K562 (cell line): ENCODE measurements at regions not wholly inside any gene's neighbourhood (a gene's known extent, or its start where the extent isn't known, plus 50 kb on each side); places are given as distances from the start of the nearest gene placed in this dataset.

ENCODE experiments used
- ATAC-seq: fragments of 200-7000 bp; cut with Tn5 transposase; 3 replicates; pipeline ENCODE4 v1.9.1; 2020; ENCODE audit warnings: moderate library complexity
- BruUV-seq: library from RNA; stranded (reverse); fragments of 400-500 nt; replicated peaks from 2 replicates; lab custom pipeline; 2021; lab: Mats Ljungman, UMichigan
- CTCF ChIA-PET: fragments of 300-600 bp; formaldehyde crosslinking; extraction: SDS; loops from one replicate; lab custom pipeline; 2021; ENCODE audit warnings: low intra/inter-chr PET ratio; lab: Yijun Ruan, JAX
- POLR2A ChIA-PET: fragments of 300-600, 350-650 bp; sonication (Branson Sonifier 250); formaldehyde crosslinking; extraction: SDS; loops from one replicate; lab custom pipeline; 2021; ENCODE audit warnings: antibody characterized with exemption, inconsistent platforms; lab: Yijun Ruan, JAX
- DNase-seq, 4 experiments: peaks; one replicate each; pipeline versions ENCODE4 v3.0.0 to v3.0.0-alpha.2; 2011 to 2018; ENCODE audit warnings: low spot score in 3 of 4, mixed read lengths in 3 of 4; ENCODE audit errors: extremely low read depth in 1 of 4
- FAIRE-seq: peaks from 2 replicates; lab custom pipeline; 2011; peaks lifted over from hg19 to GRCh38; lab: Jason Lieb, UNC
- H2AFZ ChIP-seq: 2 replicates; pipeline ENCODE4 v1.6.0; 2011; ENCODE audit warnings: low read depth, low read length, control low read depth, inconsistent platforms
- H3K27ac ChIP-seq: fragments of 200-600 bp; 3 replicates; pipeline ENCODE4 v1.8.0; 2011; ENCODE audit warnings: low read depth, mild to moderate bottlenecking, control low read depth, inconsistent platforms, low read length, moderate library complexity, mixed read lengths; ENCODE audit errors: extremely low read depth
- H3K27me3 ChIP-seq, 2 experiments: fragments of 300-600 bp in 1 of 2; 2 replicates in 1 of 2; 3 replicates in 1 of 2; pipeline versions ENCODE4 v1.6.0 to v1.8.0; 2011; ENCODE audit warnings: inconsistent platforms in 2 of 2, low read length in 2 of 2, mild to moderate bottlenecking in 1 of 2, mixed read lengths in 1 of 2, moderate library complexity in 1 of 2; ENCODE audit not compliant: control insufficient read depth in 2 of 2, insufficient read depth in 2 of 2
- H3K36me3 ChIP-seq: fragments of 300-600 bp; 3 replicates; pipeline ENCODE4 v1.8.0; 2011; ENCODE audit warnings: mild to moderate bottlenecking, low read length, inconsistent platforms; ENCODE audit not compliant: control insufficient read depth, insufficient read depth
- H3K4me1 ChIP-seq, 2 experiments: fragments of 200-600 bp in 1 of 2; replicated peaks in 1 of 2; 2 replicates in 1 of 2; 3 replicates in 1 of 2; pipeline versions ENCODE4 v1.5.1 to v1.8.0; 2011; ENCODE audit warnings: inconsistent platforms in 2 of 2, low read length in 2 of 2, mild to moderate bottlenecking in 1 of 2, mixed read lengths in 1 of 2, moderate library complexity in 1 of 2; ENCODE audit not compliant: control insufficient read depth in 2 of 2, insufficient read depth in 2 of 2
- H3K4me2 ChIP-seq: 2 replicates; pipeline ENCODE4 v1.6.1; 2011; ENCODE audit warnings: low read length, control low read depth, inconsistent platforms, mixed read lengths; ENCODE audit not compliant: insufficient read depth
- H3K4me3 ChIP-seq: fragments of 200-600 bp; sonication (generic), shearing (Covaris generic); 2 replicates; pipeline ENCODE4 v1.5.1; 2016; ENCODE audit warnings: control low read depth, inconsistent platforms
- H3K79me2 ChIP-seq: fragments of 200-600 bp; 3 replicates; pipeline ENCODE4 v1.8.0; 2011; ENCODE audit warnings: low read length, inconsistent platforms; ENCODE audit not compliant: control insufficient read depth, insufficient read depth
- H3K9ac ChIP-seq, 2 experiments: 2 replicates each; pipeline versions ENCODE4 v1.6.0 to v1.6.1; 2011; ENCODE audit warnings: low read depth in 2 of 2, low read length in 2 of 2, control low read depth in 1 of 2, inconsistent platforms in 1 of 2, mild to moderate bottlenecking in 1 of 2, mixed read lengths in 1 of 2; ENCODE audit not compliant: insufficient read depth in 1 of 2
- H3K9me1 ChIP-seq: one replicate; pipeline ENCODE4 v1.6.0; 2011; ENCODE audit warnings: inconsistent platforms, mild to moderate bottlenecking, low read length, moderate library complexity; ENCODE audit not compliant: control insufficient read depth, insufficient read depth
- H3K9me3 ChIP-seq: replicated peaks from 2 replicates; pipeline ENCODE4 v1.5.1; 2011; ENCODE audit warnings: low read depth, low read length, inconsistent platforms; ENCODE audit not compliant: control insufficient read depth, insufficient read depth
- H4K20me1 ChIP-seq: replicated peaks from 2 replicates; pipeline ENCODE4 v1.6.1; 2011; ENCODE audit warnings: low read length, inconsistent platforms, mixed read lengths; ENCODE audit not compliant: control insufficient read depth, insufficient read depth
- CEBPB ChIP-seq: fragments of 450-650 bp; IDR thresholded peaks from 2 replicates; pipeline ENCODE4 v1.6.1; 2016; ENCODE audit warnings: missing genetic modification characterization, missing compliant biosample characterization
- CEBPG ChIP-seq, 3 experiments: fragments of 200-800 bp in 1 of 3; sonication (Bioruptor generic) in 1 of 3; sonication (generic) in 1 of 3; formaldehyde crosslinking in 1 of 3; IDR thresholded peaks in 2 of 3; conservative IDR thresholded peaks in 1 of 3; 2 replicates each; pipeline versions ENCODE4 v1.6.1 to v1.8.0; 2016 to 2022; ENCODE audit warnings: missing compliant biosample characterization in 2 of 3, missing genetic modification characterization in 2 of 3, mild to moderate bottlenecking in 1 of 3, missing genetic modification reagents in 1 of 3
- GTF2B ChIP-seq: IDR thresholded peaks from 2 replicates; pipeline ENCODE4 v1.6.1; 2011; ENCODE audit not compliant: insufficient read length; ENCODE audit errors: extremely low read depth
- HBP1 ChIP-seq: fragments of 450-650 bp; formaldehyde crosslinking; IDR thresholded peaks from 2 replicates; pipeline ENCODE4 v1.4.0; 2022; ENCODE audit warnings: missing genetic modification characterization
- POU5F1 ChIP-seq: fragments of 150-350 bp; IDR thresholded peaks from 2 replicates; pipeline ENCODE4 v1.6.1; 2014; ENCODE audit warnings: borderline replicate concordance, low read length, low read depth, mild to moderate bottlenecking; ENCODE audit not compliant: partially characterized antibody
- ZNF512 ChIP-seq: IDR thresholded peaks from 2 replicates; pipeline ENCODE4 v1.6.1; 2016; ENCODE audit warnings: missing genetic modification characterization, missing compliant biosample characterization
- WGBS: fragments of 100-300 bp; shearing (Covaris generic); methylation state at CpG from one replicate; pipeline ENCODE4 v1.1.6; 2016; ENCODE audit warnings: low coverage, mixed read lengths; ENCODE audit not compliant: insufficient coverage; ENCODE audit errors: missing lambda C conversion rate; 5-methylcytosine and 5-hydroxymethylcytosine counted together
- in situ Hi-C: fragments of 300-500 bp; cut with MboI; formaldehyde crosslinking; loops from 4 replicates; pipeline ENCODE4 v1.15.0; 2018; ENCODE audit warnings: inconsistent platforms, mixed read lengths
- intact Hi-C: fragments of 100-400 bp; cut with micrococcal nuclease; formaldehyde crosslinking; loops from 2 replicates; pipeline ENCODE4 v1.14.2; 2022

GRCh38 chr5:124865603-124866354, 119.3 kb upstream of the ZNF608 start:
- H3K9me1 ChIP-seq = no peaks in the 10 kb centered on the region
- H3K27ac ChIP-seq = no peak overlapping the region
- H3K27me3 ChIP-seq = no peaks in the 10 kb centered on the region
- H3K9ac ChIP-seq = no peak overlapping the region
- H3K79me2 ChIP-seq = no peaks in the 10 kb centered on the region
- POLR2A ChIA-PET = no interaction called here
- H3K9me3 ChIP-seq = no peaks in the 10 kb centered on the region
- TF ChIP-seq POU5F1 (no peak), CEBPB (tag) (peak; percentile 90), CEBPG (CRISPR knock-in tag; IDR thresholded peaks at IDR 0.05) (no peak), CEBPG (tag; conservative IDR thresholded peaks at IDR 0.05 in 1 of 2, IDR thresholded peaks at IDR 0.05 in 1 of 2) (peak; percentile 67 to 88), HBP1 (CRISPR knock-in tag) (peak; percentile 52; the same call in 1 of the 2 replicates), GTF2B (no peak), ZNF512 (tag) (peak; percentile 90)
- in situ Hi-C loops (no loop called here), intact Hi-C loops (no loop called here)
- CTCF ChIA-PET = no interaction called here
- no peaks in the 10 kb centered on the region for H3K4me1 ChIP-seq
- FAIRE-seq = no peak
- H3K4me3 ChIP-seq = no peak overlapping the region
- DNase-seq = no peak
- 40% methylated on average over 4 of the region's 4 CpGs for WGBS
- no peak for ATAC-seq
- no peaks in the 10 kb centered on the region for H3K36me3 ChIP-seq
- H2AFZ ChIP-seq = no peak overlapping the region
- H3K4me2 ChIP-seq = no peak overlapping the region
- H4K20me1 ChIP-seq = no peaks in the 10 kb centered on the region
- no TSS peak for BruUV-seq
